Central memory CD4-positive, alpha-beta T cell (primary cell): ENCODE measurements at regions not wholly inside any gene's neighbourhood (a gene's known extent, or its start where the extent isn't known, plus 50 kb on each side); places are given as distances from the start of the nearest gene placed in this dataset.

Experiments
- DNase-seq: peaks from one replicate; pipeline ENCODE4 v3.0.0; 2022

DNA sequence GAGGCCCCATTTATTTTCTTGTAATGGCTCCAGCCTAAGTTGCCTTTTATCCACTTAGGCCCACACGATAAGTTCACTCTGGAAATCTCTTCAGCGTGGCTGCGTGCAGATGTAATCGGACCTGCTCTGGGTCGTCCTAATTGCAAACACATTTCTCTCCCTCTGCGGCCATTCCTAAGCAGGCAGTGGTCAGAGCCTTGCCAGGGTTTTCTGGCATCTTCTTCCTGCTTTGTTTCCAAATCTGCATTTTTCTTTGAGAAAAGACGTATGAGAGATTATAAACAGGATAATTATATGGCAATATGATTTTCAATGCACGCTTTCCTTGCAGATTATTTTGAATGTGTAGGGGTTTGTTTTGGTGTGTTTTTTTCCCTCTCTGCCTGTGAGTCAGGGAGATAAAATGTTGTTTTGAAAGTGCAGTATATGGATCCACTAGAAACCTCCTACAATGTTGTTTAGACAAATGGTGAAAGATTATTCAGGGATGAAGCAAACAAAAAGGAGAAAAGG lies 239.4 kb upstream of the TANK start:
- no peak for DNase-seq

GRCh38 chr2:160921386-160921964 lies 238.8 kb upstream of the TANK start:
- DNase-seq = no peak

GRCh38 chr2:160924936-160925353 lies 235.3 kb upstream of the TANK start:
- DNase-seq = no peak

- no peak for DNase-seq
Observed at GRCh38 chr2:160925956-160926355, 234.3 kb upstream of the TANK start.

DNA sequence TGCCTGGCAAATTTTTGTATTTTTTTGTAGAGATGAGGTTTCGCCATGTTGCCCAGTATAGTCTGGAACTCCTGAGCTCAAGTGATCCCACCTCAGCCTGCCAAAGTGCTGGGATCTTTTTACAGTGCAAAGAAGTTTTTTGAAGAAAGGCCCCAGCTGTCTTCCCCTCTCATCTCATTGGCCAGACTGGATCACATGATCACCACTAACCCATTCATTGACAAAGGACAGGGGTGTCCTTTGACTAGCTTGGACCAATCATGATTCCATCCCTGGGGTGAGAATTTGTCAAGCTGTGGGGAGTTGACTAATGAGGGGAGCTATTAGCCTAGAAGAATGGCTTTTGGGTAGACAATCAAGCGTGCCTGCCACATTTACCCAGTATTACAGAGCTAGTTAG lies 232.9 kb upstream of the TANK start:
- DNase-seq = no peak

DNA sequence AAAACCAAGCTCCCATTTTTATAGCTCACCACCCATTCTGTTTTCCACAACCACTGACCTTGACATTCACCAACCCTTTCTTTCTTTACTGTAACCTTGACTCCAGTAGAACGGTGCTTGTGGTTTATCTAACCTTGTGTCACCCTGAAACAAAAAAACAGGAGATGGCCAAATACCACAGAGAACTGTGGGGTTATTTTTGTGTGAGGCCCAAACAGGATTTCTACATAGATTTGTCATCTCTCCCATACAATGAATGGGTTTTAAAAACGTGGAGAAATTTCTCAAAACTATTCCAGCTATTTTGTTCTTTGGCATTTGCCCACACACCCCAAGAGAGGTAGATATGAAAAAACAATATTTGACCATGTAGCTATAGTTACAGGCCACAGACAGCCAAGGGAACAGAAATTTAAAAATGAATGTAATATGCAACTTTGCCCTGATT lies 231.3 kb upstream of the TANK start:
- no peak for DNase-seq

GRCh38 chr2:160931531-160931930 lies 228.7 kb upstream of the TANK start:
- DNase-seq = no peak

- no peak for DNase-seq
Observed at GRCh38 chr2:160932960-160933359, 227.3 kb upstream of the TANK start.

GRCh38 chr2:160934263-160934662 lies 226.0 kb upstream of the TANK start:
- DNase-seq = no peak

DNA sequence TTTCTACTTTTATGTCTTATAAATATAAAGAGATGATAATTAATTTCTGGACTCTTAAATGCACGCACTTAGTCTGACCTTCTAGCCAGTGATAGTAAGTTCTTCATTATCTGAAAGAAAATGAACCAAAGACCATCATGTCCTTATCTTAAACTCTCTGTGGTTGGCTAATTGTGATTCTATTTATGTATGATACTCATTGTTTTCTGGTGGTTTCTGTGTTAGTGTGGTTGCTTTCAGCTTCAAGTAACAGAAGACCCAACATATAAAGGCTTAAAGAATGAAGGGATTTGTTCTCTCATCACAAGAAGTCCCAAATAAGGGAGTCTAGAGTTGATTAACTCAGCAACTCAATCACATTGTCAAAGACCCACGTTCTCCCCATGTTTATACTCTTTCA lies 225.2 kb upstream of the TANK start:
- DNase-seq = no peak

- DNase-seq = no peak
Observed at GRCh38 chr2:160936044-160936806, 224.0 kb upstream of the TANK start.

- DNase-seq = no peak
Observed at GRCh38 chr2:160940271-160940670, 220.0 kb upstream of the TANK start.

DNA sequence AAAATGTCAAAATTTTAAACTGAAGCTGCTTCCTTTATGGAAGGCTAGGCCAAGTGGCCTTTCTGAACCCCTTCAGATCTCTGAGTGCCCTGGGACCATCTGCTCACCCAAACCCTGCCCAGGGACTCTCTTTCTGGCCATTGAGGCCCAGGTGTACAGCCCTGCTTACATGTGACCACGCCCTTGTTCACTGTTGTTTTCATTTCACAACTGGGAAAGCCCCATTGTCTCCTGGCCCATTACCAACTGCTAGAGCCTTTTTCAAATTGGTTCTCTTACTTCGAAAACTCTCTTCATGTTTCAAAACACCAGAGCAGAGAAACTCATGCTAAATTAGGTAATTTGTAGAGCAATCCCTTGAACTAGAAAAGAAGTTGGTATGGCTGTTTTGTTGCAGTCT lies 219.5 kb upstream of the TANK start:
- peak; percentile 5 for DNase-seq

DNA sequence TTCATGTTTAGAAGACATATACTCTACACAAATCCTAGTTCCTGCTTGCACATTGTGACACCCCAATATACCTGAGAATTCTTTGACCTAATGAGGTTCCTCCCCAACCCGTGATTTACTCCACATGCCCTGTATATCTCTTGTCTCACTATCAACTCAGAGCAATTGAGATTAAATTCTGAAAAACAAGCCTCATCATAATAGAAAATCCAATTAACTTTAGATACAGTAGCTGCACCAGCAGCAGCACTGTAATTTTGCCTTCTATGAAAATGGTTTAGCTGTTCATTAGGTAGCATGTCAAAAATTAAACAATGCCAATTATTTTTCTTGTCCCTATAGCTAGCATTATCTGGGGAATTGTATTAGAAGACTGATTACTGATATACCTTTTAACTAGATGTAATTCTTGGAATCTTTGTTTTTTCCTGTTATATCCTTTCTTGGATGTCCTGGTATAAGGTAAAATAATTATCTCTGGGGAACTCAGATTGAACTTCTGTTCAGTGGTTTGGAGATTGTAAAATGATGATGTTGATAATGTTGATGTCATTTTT lies 218.9 kb upstream of the TANK start:
- no peak for DNase-seq

DNA sequence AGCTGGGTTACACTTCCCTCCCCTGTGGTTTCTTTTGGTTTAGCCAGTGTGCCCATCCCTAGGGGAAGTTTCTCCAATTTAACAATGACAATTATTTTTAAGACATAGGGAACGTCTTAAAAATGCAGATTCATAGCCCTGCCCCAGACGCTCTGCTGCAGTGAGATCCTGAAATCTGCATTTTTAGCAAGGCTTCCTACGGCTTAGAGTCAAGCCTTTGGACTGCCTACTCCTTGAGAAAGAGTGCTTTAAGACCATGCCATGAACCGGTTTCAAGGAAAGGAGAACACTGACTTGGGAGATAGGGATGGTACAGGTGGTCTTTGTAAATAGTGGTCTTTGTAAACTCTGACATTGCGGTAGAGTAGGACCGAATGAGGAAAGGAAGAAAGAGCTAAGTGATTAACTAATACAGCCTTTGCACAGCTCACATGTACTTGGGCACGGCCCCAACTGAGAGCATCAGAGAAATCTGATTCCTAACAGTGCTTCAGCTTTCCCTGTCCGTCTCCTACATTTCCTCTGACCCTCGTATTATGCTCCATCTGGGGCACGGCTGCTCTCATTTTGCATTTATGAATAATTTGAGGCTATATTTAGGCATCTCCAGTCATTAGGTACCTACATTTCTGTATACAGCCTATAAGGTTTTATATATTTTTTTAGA lies 217.6 kb upstream of the TANK start:
- no peak for DNase-seq

- DNase-seq = no peak
Observed at GRCh38 chr2:160943414-160943813, 216.8 kb upstream of the TANK start.

- DNase-seq = no peak
Observed at GRCh38 chr2:160952464-160953254, 207.6 kb upstream of the TANK start.

DNA sequence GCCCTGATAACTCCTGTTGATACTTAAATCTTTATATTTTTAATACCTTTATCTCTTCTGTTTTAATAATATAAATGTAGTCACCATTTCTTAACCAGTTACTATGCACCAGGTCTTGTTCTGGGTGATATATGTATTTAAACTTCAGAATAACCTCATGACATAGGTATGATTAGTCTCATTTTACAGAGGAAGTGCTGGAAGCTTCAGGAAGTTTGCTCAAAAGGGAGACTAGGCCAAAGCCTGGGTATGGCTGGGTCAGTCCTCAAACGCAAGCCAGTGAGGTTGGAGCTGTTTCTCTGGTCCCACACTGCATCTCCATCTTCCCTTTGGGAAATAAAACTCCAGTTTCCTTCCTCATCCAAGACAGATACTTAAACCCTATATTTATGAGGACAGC lies 204.7 kb upstream of the TANK start:
- DNase-seq = no peak

DNA sequence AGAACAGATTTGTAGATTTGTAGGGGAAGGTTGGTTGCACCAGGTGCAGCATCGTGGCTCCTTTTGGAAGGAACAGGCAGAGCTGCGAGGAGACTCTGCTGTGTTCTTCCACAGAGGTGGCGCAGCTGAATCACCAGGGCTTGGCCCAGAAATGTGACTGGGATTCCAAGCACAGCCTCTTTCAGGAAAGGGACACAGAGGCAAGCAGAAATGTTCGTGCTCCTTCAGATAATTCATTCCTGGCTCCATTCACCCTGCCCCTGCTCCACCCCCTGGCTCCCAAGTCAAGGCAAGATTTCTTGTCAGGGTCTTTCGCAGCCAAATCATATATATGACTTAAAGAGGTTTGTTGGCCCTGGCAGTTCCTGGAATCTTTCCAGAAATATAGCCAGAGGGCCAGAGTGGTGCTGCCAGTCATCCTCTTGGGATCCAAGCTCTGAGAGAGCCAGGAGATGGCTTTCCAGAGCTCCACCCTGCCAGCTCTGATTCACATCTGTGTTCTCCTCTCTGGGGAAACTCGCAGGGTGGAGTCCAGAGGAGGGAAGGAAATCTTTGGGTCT lies 203.9 kb upstream of the TANK start:
- DNase-seq = no peak

DNA sequence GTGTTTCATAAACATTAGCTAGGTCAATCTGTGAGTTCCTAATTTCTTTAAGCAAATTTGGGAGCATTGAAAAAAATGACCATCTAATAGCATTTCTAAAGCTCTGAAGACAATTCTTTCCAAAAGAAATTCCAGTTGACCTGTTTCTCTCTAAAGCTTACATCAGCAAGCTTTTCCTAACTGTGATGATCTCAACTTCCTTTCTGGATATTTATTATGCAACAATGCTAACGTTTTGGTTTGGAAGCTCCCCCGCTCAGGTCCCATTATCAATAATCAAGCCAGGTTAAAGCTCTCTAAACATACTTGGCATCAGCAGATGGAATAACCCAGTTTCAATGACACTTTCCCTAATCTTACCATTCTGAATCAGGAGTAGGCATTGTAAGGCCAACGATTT lies 196.3 kb upstream of the TANK start:
- DNase-seq = no peak

DNA sequence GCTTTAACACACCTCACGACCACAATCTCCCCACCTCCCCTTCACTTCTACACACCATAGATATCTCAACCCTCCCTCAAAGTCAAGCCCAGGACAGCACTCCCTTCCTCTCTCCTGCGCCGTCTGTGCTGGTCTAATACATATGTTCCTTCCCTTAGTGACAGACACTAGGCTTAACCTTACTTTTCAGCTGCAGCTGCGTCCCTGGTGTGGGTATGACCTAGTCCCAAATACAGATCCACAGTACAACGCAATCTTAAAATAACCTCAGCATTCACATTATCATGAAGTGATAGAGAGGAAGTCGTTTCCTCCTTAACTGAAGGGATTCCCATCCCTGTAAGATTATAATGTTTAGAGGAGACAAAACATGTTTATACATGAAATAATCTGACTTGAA lies 192.7 kb upstream of the TANK start:
- DNase-seq = no peak

DNA sequence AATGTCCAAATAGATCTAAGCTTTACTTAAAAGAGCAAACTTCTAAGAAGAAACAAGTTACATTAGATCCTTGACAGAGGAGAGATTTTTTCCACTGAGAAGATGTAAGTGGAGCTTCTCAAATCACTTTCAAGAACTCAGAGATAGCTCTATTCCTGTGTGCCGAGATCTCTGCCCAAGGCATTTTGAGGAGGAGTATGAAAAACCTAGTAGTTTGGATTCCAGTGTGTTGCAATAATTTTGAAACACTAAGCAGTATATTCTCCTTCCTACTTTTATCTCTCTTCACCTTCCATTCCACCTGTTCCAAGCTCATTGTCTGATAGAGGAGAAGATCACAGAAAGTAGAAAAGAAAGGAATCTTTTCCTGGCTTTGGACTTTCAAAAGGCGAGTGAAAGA lies 192.0 kb upstream of the TANK start:
- no peak for DNase-seq
